HEK293T (cell line): ENCODE measurements at regions not wholly inside any gene's neighbourhood (a gene's known extent, or its start where the extent isn't known, plus 50 kb on each side); places are given as distances from the start of the nearest gene placed in this dataset.

Source experiments
- CTCF ChIA-PET: fragments of 350-600 bp; formaldehyde crosslinking; extraction: SDS; loops from one replicate; lab custom pipeline; 2021; ENCODE audit warnings: antibody characterized with exemption, inconsistent platforms; lab: Yijun Ruan, JAX
- POLR2A ChIA-PET: fragments of 350-600 bp; formaldehyde crosslinking; extraction: SDS; loops from one replicate; lab custom pipeline; 2020; ENCODE audit warnings: antibody characterized with exemption, inconsistent platforms; lab: Yijun Ruan, JAX
- DNase-seq: peaks from one replicate; pipeline ENCODE4 v3.0.0; 2012; ENCODE audit warnings: mixed read lengths; ENCODE audit errors: extremely low spot score
- ARNT ChIP-seq: fragments of 450-650 bp; IDR thresholded peaks from 2 replicates; pipeline ENCODE4 v1.6.1; 2017; ENCODE audit warnings: mild to moderate bottlenecking
- BHLHE40 ChIP-seq: fragments of 450-650 bp; IDR thresholded peaks from 2 replicates; pipeline ENCODE4 v1.6.1; 2016; ENCODE audit warnings: mild to moderate bottlenecking, moderate library complexity, borderline replicate concordance
- CTBP1 ChIP-seq: fragments of 450-650 bp; IDR thresholded peaks from 2 replicates; pipeline ENCODE4 v1.6.1; 2016; ENCODE audit warnings: borderline replicate concordance
- ELF4 ChIP-seq: fragments of 450-650 bp; IDR thresholded peaks from 2 replicates; pipeline ENCODE4 v1.6.1; 2017; ENCODE audit warnings: antibody characterized with exemption
- FOXA1 ChIP-seq: fragments of 450-650 bp; IDR thresholded peaks from 2 replicates; pipeline ENCODE4 v1.6.1; 2016; ENCODE audit warnings: mild to moderate bottlenecking
- FOXK2 ChIP-seq: fragments of 450-650 bp; IDR thresholded peaks from 2 replicates; pipeline ENCODE4 v1.6.1; 2016; ENCODE audit warnings: mild to moderate bottlenecking
- FOXM1 ChIP-seq: fragments of 450-650 bp; IDR thresholded peaks from 2 replicates; pipeline ENCODE4 v1.6.1; 2017; ENCODE audit warnings: mild to moderate bottlenecking, borderline replicate concordance
- HDGF ChIP-seq: fragments of 450-650 bp; IDR thresholded peaks from 2 replicates; pipeline ENCODE4 v1.6.1; 2017; ENCODE audit warnings: antibody characterized with exemption, borderline replicate concordance
- L3MBTL2 ChIP-seq: fragments of 450-650 bp; conservative IDR thresholded peaks from 2 replicates; pipeline ENCODE4 v1.6.1; 2016; ENCODE audit warnings: mild to moderate bottlenecking
- LEF1 ChIP-seq: fragments of 450-650 bp; IDR thresholded peaks from 2 replicates; pipeline ENCODE4 v1.6.1; 2017; ENCODE audit warnings: mild to moderate bottlenecking, borderline replicate concordance
- NFRKB ChIP-seq: fragments of 450-650 bp; IDR thresholded peaks from 2 replicates; pipeline ENCODE4 v1.6.1; 2016; ENCODE audit warnings: mild to moderate bottlenecking, moderate library complexity
- SP1 ChIP-seq: fragments of 450-650 bp; IDR thresholded peaks from 2 replicates; pipeline ENCODE4 v1.6.1; 2017
- SUZ12 ChIP-seq: fragments of 450-650 bp; IDR thresholded peaks from 2 replicates; pipeline ENCODE4 v1.6.1; 2016; ENCODE audit warnings: mild to moderate bottlenecking
- TARDBP ChIP-seq: fragments of 450-650 bp; IDR thresholded peaks from 2 replicates; pipeline ENCODE4 v1.6.1; 2016
- ZNF384 ChIP-seq: fragments of 450-650 bp; IDR thresholded peaks from 2 replicates; pipeline ENCODE4 v1.6.1; 2016
- TF ChIP-seq, protein P1 (sequence below): fragments of 450-650 bp; IDR thresholded peaks from 2 replicates; pipeline ENCODE4 v1.6.1; 2016

DNA sequence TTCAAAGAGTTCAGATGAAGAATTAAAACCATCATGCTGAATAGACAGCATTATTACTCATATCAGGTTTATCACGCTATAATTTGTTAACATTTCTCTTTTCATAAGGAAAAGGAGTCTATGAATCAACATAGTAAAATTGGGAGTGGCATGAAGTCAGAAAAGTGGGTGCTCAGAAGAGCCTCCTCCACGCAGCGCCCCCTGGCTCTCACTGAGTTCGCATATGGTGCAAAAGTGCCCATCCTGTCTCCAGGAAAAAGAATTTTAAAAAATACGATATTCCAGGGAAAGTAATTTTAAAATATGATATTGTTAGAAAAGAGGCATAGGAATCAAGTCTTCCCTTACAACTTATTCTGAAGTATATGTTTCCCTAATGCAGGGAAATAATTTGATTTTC is 176.3 kb upstream of the TCERG1L start:
- CTCF ChIA-PET = no interaction called here
- POLR2A ChIA-PET = no interaction called here
- no peak for TF ChIP-seq TARDBP
- DNase-seq = no peak

DNA sequence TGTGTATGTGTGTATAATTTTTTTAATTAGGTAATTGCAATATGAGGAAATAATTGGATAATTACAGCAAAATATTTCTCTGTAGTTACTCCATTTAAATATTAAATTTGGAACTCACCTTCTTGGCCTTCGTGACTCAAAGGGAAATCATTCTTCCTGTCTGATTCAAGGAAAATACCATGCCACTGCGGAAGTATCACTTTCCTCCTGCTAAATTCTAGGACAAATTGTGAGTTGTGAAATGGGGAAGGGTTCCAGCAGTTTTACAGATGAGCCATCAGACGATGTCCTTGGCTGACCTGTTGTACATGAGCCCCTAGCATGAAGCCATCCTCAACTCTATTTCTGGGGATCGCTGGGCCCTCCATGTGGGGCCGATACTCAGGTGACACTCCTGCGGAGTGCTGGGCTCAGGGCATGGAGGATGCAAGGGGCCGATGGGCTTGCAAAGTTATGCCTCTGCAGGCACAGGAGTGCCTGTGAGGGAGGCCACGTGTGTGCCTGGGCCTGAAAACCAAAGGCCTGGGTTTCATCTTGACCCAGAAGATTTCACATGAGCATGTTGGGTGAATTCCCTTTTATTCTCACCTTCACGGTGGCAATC is 179.6 kb upstream of the TCERG1L start:
- POLR2A ChIA-PET = no interaction called here
- no peak for TF ChIP-seq ZNF384
- no peak for TF ChIP-seq FOXA1
- no peak for TF ChIP-seq ARNT
- TF ChIP-seq HDGF = no peak
- TF ChIP-seq SUZ12 = no peak
- no peak for TF ChIP-seq TARDBP
- TF ChIP-seq, protein P1, sequence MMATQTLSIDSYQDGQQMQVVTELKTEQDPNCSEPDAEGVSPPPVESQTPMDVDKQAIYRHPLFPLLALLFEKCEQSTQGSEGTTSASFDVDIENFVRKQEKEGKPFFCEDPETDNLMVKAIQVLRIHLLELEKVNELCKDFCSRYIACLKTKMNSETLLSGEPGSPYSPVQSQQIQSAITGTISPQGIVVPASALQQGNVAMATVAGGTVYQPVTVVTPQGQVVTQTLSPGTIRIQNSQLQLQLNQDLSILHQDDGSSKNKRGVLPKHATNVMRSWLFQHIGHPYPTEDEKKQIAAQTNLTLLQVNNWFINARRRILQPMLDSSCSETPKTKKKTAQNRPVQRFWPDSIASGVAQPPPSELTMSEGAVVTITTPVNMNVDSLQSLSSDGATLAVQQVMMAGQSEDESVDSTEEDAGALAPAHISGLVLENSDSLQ = no peak
- CTCF ChIA-PET = no interaction called here
- DNase-seq = no peak

DNA sequence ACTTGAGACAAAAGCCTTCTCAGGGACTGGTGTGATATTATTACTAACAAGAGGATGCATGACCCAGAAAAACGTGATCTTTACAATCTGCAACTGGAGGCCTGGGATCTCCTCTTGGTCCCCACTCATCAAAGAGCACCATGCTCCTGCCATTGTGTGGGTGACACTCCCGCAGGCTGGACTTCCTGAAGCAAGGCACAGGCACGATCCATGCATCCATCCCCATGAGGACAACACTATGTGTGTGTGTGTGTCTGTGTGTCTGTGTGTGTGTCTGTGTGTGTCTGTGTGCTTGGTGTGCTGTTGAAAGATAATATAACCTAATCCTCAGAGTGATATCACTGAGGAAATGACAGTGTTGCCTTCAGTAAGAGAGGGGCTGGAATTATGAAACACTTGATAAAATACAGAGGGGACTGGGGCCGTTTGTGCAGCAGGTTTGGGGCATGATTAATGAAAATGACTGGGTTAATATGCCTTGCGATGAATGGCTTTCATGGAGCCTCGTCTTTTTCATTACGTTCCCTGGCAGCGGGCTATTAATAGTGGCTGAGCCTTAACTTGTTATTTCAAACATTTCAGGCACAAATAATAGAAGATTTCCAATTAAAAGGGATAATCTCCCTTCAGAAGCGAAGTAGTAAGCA is 180.8 kb upstream of the TCERG1L start:
- CTCF ChIA-PET = no interaction called here
- POLR2A ChIA-PET = no interaction called here
- TF ChIP-seq FOXM1 (no peak), SP1 (no peak), ARNT (no peak), L3MBTL2 (no peak), TARDBP (no peak), NFRKB (no peak), ZNF384 (no peak), SUZ12 (no peak), ELF4 (no peak), BHLHE40 (no peak), FOXA1 (no peak), CTBP1 (no peak), LEF1 (no peak)
- TF ChIP-seq, protein P1 = no peak
- DNase-seq = no peak

DNA sequence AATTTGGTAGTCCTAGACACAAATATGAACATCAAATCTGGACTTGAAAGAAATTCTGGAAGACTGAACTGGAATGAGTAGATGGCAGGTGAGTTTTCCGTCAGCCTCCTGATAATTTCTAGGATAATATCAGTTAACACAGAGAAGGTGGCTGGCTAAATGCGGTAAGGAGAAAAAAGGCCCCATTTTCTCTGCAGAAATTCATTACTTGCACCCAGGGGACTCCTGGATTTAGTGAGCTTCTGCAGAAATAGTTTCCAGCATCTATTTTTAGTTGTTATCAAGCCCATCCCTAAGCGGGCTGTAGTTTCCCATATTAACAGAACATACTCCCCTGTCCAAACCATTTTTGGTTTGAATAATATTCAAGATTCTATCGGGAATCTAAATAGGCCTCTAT is 181.9 kb upstream of the TCERG1L start:
- DNase-seq = no peak
- ChIA-PET CTCF (no interaction called here), POLR2A (no interaction called here)
- TF ChIP-seq HDGF = no peak
- TF ChIP-seq CTBP1 = no peak
- TF ChIP-seq LEF1 = no peak
- no peak for TF ChIP-seq ELF4
- TF ChIP-seq NFRKB = no peak
- no peak for TF ChIP-seq FOXM1
- TF ChIP-seq FOXK2 = no peak
- TF ChIP-seq ZNF384 = no peak
- no peak for TF ChIP-seq SP1
- no peak for TF ChIP-seq SUZ12
- TF ChIP-seq TARDBP = no peak
- TF ChIP-seq FOXA1 = no peak
- TF ChIP-seq ARNT = no peak
- TF ChIP-seq, protein P1 = no peak
- TF ChIP-seq L3MBTL2 = no peak
- no peak for TF ChIP-seq BHLHE40

DNA sequence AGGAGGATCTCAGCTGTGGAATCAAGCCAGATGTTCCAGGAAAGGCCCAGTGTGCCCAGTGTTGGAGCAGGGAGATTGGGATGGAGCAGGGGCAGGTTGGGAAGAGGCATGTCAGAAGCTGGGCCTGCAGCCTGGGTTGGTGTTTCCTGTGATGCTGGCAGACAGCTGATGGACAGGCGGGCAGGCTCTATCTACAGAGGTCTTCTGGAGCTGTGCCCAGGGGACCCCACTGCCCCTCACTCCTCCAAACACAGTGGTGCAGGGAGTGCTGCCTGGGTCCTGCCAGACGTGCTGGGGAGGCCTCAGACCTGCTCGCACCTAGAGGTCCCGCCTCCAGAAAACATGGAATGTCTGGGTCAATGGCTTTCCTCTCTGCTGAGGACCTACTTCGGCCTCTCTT is 182.9 kb upstream of the TCERG1L start:
- no peak for TF ChIP-seq FOXA1
- no peak for TF ChIP-seq TARDBP
- TF ChIP-seq, protein P1 = no peak
- TF ChIP-seq NFRKB = no peak
- no peak for TF ChIP-seq CTBP1
- TF ChIP-seq LEF1 = no peak
- no peak for TF ChIP-seq L3MBTL2
- TF ChIP-seq SP1 = no peak
- TF ChIP-seq HDGF = no peak
- TF ChIP-seq ZNF384 = no peak
- TF ChIP-seq ARNT = no peak
- TF ChIP-seq BHLHE40 = no peak
- no peak for TF ChIP-seq ELF4
- no peak for TF ChIP-seq SUZ12
- TF ChIP-seq FOXM1 = no peak
- DNase-seq = no peak
- ChIA-PET POLR2A (no interaction called here), CTCF (no interaction called here)

DNA sequence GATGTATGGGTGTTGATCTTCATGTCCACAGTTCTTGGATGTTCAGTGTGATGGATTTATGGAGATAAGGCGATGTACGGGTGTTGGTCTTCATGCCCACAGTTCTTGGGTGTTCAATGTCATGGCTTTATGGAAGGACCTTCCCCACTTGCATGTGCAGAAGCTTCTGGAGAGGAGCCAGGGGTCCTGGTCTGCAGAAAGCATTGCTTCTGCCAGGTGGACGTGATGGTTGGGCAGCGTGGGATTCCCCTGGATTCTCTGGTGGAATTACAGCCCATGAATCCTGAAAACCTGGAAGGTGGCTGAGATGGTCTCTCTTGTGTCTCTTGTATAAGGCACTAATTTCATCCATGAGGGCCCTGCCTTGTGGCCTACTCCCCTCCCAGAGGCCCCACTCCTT is 183.7 kb upstream of the TCERG1L start:
- TF ChIP-seq ARNT (no peak), LEF1 (no peak), NFRKB (no peak), ZNF384 (no peak), CTBP1 (no peak), SP1 (no peak), L3MBTL2 (no peak), TARDBP (no peak), FOXK2 (no peak), SUZ12 (no peak), HDGF (no peak), FOXA1 (no peak), BHLHE40 (no peak), ELF4 (no peak), FOXM1 (no peak)
- TF ChIP-seq, protein P1 = no peak
- DNase-seq = no peak
- ChIA-PET CTCF (no interaction called here), POLR2A (no interaction called here)
